NCI-H2196 treated with DMSO at 0.1 percent for 48 hours (cell line): ENCODE measurements at regions not wholly inside any gene's neighbourhood (a gene's known extent, or its start where the extent isn't known, plus 50 kb on each side); places are given as distances from the start of the nearest gene placed in this dataset.

Experiments
- DNase-seq: peaks from one replicate; lab custom pipeline; 2025; ENCODE audit not compliant: unreplicated experiment; lab: John Stamatoyannopoulos, UW

DNA sequence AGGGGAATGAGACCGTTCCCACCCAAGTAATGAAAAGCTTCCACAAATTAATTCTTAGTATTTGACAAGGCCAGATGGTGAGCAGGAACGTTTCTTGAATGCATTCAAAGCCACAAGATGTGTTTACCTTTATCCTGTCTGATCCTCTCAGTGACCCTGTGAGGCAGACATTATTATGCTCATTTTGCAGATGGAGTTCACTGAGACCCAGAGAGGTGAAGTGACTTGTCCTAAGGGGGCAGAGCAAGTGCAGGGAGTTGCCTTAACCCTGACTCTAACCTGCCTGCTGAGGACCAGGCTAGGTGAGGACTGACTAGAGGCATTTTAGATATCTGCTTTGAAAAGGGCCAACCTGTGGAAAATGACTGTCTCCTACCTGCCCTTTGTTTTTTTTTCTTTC lies 156.7 kb downstream of the HAPSTR1 start:
- no peak for DNase-seq

DNA sequence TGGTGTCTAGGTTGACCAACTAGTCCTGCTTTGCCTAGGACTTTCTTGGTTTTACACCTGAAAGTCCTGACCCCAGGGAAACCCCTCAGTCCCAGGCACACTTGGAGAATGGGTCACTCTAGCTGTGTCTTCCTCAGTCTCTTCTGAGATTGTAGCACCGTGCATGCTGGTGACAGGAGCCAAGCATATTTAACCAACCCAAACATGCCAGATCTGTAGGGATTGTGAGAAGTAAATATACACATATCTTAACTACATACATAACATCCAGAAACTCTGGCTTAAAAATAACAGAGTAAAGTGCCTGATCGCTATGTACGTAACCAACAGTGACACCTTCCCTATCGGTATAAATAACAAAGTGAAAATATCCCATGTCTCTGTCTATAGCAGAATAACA lies 158.1 kb downstream of the HAPSTR1 start:
- no peak for DNase-seq

DNA sequence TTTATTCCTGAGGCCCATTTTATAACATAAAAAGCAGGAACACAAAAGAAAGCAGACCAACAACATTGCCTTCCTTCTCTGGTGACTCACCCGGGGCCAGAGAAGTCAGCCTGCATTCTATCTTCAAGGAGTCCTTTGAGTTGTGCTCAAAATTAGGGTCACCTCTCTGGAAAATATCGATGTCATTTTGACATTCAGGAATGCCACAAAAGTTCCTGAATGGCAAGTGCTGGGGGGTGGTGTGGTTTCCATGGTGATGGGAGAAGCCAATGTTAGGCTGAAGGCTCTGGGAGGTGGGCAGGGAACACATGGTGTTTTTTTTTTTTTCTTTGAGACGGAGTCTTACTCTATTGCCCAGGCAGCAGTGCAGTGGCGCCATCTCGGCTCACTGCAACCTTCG lies 159.6 kb downstream of the HAPSTR1 start:
- no peak for DNase-seq

GRCh38 chr16:9254863-9255262 lies 163.4 kb downstream of the HAPSTR1 start:
- no peak for DNase-seq

GRCh38 chr16:9256196-9256595 lies 164.8 kb downstream of the HAPSTR1 start:
- no peak for DNase-seq

DNA sequence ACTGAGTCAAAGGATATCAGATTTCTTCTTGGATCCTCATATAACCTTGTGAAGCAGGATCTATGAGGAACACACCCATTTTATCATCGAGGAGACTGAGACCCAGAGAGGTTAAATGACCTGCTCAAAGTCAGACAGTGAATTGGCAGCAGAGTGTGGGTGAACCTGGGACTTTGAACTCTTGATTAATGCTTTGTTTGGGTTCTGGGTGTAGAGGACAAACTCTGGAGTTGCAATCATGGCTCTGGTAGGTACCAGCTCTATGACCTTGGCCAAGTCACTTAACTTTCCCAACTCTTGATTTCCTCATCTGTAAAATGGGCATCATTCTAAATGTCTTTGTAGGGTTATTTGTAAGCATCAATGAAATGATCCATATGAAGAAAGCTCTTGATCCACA lies 166.4 kb downstream of the HAPSTR1 start:
- no peak for DNase-seq

GRCh38 chr16:9258423-9259051 lies 167.1 kb downstream of the HAPSTR1 start:
- no peak for DNase-seq

GRCh38 chr16:9259914-9260608 lies 168.6 kb downstream of the HAPSTR1 start:
- DNase-seq, result no peak

DNA sequence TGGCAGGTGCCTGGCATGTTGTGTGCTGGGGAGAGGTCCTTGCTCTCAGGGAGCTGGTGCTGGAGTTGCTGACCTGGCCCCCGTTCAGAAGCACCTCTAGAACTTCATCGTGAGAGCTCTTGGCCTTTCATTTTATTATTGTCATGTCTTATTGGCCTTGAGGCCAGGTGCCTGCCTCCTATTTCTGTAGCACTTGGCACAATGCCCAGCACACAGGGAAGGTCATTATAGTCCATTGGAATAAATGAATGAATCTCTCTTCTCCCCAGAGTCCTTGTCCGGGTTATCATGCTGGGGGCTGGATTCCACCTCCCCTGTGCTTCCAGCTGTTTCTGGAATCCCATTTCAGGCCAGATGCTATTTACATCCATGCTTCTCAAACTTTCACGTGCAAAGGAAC lies 169.2 kb downstream of the HAPSTR1 start:
- DNase-seq, result peak; percentile 12

DNA sequence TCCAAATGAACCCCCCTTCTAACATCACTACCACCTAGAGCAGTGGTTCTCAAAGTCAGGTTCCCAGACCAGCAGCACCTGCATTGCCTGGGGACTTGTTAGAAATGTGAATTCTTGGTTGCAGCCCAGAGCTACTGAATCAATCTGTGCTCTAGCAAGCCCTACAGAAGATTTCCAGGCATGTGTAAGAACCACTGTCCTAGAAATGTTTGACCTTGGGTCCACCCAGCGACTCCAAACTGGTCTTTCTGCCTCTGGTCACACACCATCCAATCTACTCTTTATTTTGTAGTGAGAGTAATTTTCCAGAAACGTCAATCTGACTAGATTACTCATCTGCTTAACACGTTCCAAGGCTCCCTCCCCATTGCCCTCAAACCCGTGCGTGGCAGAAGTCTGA lies 169.9 kb downstream of the HAPSTR1 start:
- no peak for DNase-seq

DNA sequence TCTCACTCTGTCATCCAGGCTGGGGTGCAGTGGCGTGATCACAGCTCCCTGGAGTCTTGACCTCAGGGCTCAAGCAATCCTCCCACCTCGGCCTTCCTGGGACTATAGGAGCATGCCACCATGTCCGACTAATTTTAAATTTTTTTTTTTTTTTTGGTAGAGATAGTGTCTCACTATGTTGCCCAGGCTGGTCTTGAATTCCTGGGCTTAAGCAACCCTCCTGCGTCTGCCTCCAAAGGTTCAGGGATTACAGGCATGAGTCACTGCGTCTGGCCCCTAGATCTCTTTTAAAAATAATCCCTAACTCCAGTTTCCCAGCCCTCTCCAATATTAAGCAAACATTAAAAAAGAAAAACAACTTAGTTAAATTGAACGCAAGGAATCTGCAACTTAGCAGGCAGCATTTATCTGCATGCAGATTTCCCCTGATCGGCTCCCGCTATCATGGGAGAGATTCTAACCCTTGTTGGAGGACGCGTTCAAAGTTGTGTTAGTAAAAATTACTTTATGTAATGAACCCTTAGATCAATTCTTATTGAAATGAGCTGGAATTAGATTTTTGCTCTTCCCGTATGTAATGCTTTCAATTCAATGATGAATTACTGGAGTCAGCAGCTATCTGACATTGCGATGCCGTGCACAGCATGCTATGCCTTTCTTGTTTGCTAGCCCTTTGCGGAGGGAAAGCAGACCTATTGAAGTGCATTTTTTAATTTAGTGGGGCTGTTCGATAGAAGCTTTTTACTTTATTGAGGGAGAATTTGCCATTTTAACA lies 171.7 kb downstream of the HAPSTR1 start:
- DNase-seq, result no peak

GRCh38 chr16:9264067-9264466 lies 172.6 kb downstream of the HAPSTR1 start:
- DNase-seq, result no peak

- no peak for DNase-seq
Measured at GRCh38 chr16:9268446-9268845, 177.0 kb downstream of the HAPSTR1 start.

GRCh38 chr16:9270424-9270823 lies 179.0 kb downstream of the HAPSTR1 start:
- DNase-seq, result no peak

- DNase-seq, result no peak
Measured at GRCh38 chr16:9270941-9271340, 179.5 kb downstream of the HAPSTR1 start.

- DNase-seq, result no peak
Measured at GRCh38 chr16:9271841-9272240, 180.4 kb downstream of the HAPSTR1 start.

DNA sequence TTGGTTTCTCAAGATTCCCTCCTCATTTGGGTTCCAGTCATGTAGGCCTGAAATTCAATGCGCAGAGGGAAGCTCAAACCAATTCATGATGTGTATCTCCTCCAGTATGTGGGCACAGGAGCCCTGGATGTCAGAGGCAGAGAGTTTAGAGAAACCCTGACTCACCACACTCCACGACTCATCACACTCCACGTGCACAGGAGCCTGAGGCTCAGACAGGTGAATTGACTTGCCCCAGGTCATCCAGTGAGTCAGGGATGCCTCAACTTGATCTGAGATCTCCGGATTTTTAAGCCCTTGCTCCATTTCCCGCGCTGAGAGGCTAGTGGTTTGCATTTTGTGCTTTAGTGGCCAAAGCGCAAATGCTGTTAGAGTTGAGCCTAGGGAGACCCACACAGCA lies 183.9 kb downstream of the HAPSTR1 start:
- DNase-seq, result no peak

DNA sequence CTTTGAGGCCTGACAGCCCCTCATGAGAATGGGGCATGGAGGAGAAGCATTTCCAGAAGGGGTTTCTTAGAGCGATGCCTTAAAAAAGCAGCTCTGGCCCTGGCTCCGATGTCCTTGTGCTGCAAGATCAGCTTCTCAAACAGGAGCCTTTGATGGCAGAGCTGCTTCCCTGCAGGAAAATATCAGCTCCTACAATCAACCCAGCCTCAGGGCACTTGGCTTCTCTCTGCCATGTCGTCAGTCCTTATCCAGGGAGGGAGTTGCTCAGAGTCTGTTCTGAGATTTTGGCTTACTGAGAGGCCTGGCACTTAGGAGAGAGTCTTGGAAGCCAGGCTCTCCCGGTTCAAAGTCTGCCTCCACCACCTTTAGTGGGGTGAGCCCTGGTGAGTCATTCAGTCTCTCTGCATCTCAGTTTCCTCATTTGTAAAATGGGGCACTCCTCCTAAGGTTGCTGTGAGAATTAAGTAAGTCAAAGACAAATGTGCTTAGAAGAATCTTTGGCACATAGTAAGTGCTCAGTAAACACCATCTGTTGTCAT lies 184.4 kb downstream of the HAPSTR1 start:
- DNase-seq, result no peak

- no peak for DNase-seq
Measured at GRCh38 chr16:9279291-9280068, 188.0 kb downstream of the HAPSTR1 start.

DNA sequence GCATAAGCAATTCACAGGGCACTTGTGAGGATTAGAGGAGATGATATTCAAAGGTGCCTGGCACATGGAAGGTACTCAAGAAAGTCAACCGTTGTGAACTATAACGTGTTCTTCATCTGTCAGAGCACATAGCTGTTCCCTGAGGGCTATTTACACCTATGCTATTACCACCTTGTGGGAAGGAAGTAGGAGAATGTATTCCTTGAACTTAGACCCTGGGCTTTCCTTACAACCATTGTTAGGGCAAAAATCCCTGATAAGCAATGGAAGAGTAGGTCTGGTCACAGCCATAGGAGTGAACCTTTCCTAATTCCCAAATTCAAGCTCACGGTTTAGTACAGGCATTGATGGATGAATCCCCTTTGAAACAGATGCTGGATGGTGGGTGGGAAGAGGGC lies 188.6 kb downstream of the HAPSTR1 start:
- no peak for DNase-seq

GRCh38 chr16:9286930-9287329 lies 195.5 kb downstream of the HAPSTR1 start:
- no peak for DNase-seq
